Neural cell (in vitro differentiated cells): ENCODE measurements at regions not wholly inside any gene's neighbourhood (a gene's known extent, or its start where the extent isn't known, plus 50 kb on each side); places are given as distances from the start of the nearest gene placed in this dataset.

Experiments
- EP300 ChIP-seq: fragments of 450-650 bp; conservative IDR thresholded peaks from 2 replicates; pipeline ENCODE4 v1.6.1; 2014; ENCODE audit warnings: antibody characterized with exemption, mild to moderate bottlenecking, moderate library complexity; ENCODE audit not compliant: poor library complexity, severe bottlenecking
- EZH2 ChIP-seq: fragments of 200-600, 300-800 bp; shearing (Covaris generic), sonication (generic); IDR thresholded peaks from 2 replicates; pipeline ENCODE4 v1.6.1; 2014; ENCODE audit warnings: antibody characterized with exemption, low read length, borderline replicate concordance, mild to moderate bottlenecking; ENCODE audit not compliant: insufficient read depth, poor library complexity, severe bottlenecking
- POLR2AphosphoS5 ChIP-seq: IDR thresholded peaks from 2 replicates; pipeline ENCODE4 v1.6.1; 2012
- RAD21 ChIP-seq: fragments of 450-650 bp; conservative IDR thresholded peaks from 2 replicates; pipeline ENCODE4 v1.6.1; 2014; ENCODE audit warnings: antibody characterized with exemption, mild to moderate bottlenecking, moderate library complexity
- SMC3 ChIP-seq: fragments of 450-650 bp; conservative IDR thresholded peaks from 2 replicates; pipeline ENCODE4 v1.6.1; 2014; ENCODE audit warnings: antibody characterized with exemption, mild to moderate bottlenecking, moderate library complexity; ENCODE audit not compliant: poor library complexity
- TAF1 ChIP-seq: IDR thresholded peaks from 2 replicates; pipeline ENCODE4 v1.6.1; 2012; ENCODE audit warnings: low read depth
- TF ChIP-seq, protein P1 (sequence below): fragments of 450-650 bp; IDR thresholded peaks from 2 replicates; pipeline ENCODE4 v1.5.1; 2014; ENCODE audit warnings: antibody characterized with exemption, mild to moderate bottlenecking, moderate library complexity; ENCODE audit not compliant: poor library complexity, severe bottlenecking
- TF ChIP-seq, protein P2 (sequence below): IDR thresholded peaks from 2 replicates; pipeline ENCODE4 v1.6.1; 2012; ENCODE audit warnings: borderline replicate concordance

DNA sequence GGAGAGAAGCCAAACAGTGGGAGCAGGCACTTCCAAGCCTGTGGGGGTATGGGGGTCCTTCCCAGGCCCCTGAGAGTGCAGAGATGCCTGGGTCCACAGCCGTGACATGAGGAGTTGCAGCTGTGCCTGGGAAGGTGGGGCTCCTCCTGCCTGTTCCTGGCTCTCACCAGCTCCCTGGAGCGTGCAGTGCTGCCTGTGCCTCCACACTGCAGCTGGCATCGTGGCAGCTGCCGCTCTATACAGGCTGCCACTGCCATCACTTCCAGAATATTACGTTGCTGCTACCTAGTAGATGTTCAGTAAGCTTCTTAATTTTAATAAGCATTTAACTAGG is 223.7 kb downstream of the KCNC2 start:
- TF ChIP-seq TAF1 (no peak), RAD21 (no peak), EP300 (no peak), EZH2 (no peak), POLR2AphosphoS5 (no peak), SMC3 (no peak)
- TF ChIP-seq, protein P1, sequence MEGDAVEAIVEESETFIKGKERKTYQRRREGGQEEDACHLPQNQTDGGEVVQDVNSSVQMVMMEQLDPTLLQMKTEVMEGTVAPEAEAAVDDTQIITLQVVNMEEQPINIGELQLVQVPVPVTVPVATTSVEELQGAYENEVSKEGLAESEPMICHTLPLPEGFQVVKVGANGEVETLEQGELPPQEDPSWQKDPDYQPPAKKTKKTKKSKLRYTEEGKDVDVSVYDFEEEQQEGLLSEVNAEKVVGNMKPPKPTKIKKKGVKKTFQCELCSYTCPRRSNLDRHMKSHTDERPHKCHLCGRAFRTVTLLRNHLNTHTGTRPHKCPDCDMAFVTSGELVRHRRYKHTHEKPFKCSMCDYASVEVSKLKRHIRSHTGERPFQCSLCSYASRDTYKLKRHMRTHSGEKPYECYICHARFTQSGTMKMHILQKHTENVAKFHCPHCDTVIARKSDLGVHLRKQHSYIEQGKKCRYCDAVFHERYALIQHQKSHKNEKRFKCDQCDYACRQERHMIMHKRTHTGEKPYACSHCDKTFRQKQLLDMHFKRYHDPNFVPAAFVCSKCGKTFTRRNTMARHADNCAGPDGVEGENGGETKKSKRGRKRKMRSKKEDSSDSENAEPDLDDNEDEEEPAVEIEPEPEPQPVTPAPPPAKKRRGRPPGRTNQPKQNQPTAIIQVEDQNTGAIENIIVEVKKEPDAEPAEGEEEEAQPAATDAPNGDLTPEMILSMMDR: no peak
- TF ChIP-seq, protein P2, sequence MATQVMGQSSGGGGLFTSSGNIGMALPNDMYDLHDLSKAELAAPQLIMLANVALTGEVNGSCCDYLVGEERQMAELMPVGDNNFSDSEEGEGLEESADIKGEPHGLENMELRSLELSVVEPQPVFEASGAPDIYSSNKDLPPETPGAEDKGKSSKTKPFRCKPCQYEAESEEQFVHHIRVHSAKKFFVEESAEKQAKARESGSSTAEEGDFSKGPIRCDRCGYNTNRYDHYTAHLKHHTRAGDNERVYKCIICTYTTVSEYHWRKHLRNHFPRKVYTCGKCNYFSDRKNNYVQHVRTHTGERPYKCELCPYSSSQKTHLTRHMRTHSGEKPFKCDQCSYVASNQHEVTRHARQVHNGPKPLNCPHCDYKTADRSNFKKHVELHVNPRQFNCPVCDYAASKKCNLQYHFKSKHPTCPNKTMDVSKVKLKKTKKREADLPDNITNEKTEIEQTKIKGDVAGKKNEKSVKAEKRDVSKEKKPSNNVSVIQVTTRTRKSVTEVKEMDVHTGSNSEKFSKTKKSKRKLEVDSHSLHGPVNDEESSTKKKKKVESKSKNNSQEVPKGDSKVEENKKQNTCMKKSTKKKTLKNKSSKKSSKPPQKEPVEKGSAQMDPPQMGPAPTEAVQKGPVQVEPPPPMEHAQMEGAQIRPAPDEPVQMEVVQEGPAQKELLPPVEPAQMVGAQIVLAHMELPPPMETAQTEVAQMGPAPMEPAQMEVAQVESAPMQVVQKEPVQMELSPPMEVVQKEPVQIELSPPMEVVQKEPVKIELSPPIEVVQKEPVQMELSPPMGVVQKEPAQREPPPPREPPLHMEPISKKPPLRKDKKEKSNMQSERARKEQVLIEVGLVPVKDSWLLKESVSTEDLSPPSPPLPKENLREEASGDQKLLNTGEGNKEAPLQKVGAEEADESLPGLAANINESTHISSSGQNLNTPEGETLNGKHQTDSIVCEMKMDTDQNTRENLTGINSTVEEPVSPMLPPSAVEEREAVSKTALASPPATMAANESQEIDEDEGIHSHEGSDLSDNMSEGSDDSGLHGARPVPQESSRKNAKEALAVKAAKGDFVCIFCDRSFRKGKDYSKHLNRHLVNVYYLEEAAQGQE: no peak
